ENCODE measurements at regions not wholly inside any gene's neighbourhood (a gene's known extent, or its start where the extent isn't known, plus 50 kb on each side); places are given as distances from the start of the nearest gene placed in this dataset.

DNA sequence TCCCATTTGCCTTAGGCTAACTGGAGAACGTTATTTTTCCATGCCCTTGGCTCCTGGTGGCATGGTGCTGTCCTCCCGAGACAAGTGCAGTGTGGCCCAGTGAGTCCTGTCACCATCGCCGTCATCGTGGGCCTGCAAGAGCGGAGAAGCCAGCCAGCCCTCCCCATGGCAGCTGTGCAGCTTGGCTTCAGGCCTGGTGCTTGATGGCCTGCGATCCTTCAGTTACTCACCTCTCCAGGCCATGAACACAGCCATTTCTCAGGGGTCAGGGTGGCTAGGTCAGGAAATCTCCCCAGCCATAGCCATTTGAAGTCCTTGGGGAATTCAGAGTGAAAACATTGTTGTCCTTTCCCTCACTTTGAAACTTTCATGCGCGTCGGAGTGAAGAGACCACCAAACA is 189.0 kb upstream of the RGMA start:
- no peak for DNase-seq (ENCODE audit: low read depth in 2 of 2)

DNA sequence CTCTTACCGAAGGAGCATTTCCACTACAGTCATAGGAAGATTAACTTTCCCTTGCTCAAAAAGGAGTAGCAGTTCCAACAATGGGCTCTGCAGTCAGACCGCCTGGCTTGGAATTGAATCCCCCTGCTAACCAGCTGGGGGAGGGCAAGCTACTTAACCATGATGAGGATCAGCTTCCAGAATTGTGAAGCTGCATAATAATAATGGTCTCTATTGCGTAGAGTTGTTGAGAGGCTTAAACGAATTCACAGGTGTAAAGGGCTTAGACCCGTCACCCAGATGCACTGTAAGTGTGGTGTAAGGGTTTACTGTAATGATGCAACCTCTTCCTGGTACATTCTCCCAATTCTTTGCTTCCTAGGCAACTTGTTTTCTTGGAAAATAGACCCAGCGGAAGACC is 185.2 kb upstream of the RGMA start:
- DNase-seq (ENCODE audit: low read depth in 2 of 2) = no peak

DNA sequence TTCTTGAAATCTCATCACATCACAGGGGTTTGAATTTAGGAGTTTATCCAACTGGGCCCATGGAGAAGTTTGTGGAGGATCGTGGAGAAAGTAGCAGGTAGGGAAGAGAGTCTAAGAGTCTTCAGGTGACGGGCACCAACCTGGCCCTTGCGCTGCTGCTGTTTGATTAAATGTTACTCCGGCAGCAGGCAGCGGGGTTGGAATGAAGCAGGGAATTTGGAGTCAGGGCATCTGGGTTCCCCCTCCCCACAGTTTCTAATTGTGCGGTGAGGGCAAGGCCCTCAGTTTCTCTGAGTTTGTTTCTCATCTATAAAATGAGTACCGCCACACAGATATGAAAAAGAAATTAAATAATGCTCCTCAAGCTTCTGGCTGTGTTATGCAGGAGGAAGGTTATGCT is 182.9 kb upstream of the RGMA start:
- no peak for DNase-seq (ENCODE audit: low read depth in 2 of 2)

DNA sequence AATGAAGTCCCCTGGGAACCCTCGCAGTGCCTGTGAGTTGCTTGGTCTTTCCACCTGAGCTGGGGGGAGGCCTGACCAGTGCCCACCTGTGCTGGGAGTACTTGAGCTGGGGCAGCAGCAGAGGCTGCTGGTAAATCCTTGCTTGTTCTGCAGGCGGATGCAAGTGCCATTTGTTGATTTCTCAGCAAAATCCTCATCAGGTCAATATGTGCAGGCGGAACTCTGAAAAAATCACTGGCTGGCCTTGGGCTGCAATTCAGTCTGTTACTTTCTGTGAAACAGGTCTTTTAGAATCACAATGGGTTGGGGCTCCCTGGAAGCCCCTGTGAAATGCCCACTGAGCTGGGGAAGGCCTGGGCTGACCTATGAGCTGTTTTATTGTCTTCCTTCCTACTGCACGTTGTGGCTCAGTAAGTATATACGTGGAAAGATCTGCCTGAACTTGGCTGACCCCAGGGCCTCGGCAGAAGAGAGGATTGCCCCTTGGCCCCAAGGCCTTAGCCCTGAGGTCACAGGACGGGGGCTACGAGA is 182.0 kb upstream of the RGMA start:
- no peak for DNase-seq (ENCODE audit: low read depth in 2 of 2)

DNA sequence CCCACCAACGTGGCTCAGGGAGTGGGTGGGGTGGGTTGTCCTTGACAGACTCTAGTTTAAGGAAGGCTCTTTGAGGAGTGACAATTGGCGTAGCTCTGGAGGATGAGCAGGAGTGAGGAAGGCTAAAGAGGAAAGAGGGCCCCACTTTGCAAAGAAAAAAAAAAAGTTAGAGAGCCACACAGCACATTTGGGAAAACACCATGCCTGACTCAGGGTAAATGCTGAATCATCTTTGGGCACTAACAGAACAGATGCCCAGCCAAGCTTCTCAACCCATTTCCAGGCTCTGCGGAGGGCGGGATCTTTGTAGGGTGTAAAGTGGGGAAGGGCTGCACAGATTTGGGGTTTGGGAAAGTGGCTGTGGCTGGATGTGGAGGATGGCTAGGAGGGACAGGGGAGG is 179.1 kb upstream of the RGMA start:
- DNase-seq (ENCODE audit: low read depth in 2 of 2) = no peak

DNA sequence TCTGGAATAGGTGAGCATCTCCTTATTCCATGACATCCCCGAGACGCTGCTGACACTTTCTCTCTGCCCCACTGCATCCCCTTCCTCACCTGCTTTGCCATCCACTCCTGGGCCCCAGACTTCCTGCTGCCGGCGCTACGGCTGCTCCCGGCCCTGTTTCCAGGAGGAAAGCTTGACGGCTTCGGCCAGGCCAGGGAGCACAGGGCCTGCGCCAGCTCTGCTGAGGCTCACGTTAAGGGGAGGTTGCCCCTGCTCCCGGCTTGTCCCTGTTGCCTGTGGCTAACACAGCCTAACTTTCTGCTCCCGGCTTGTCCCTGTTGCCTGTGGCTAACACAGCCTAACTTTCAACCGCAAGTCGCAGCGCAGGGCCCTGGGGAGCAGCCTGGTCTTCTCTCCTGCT is 177.3 kb upstream of the RGMA start:
- no peak for DNase-seq (ENCODE audit: low read depth in 2 of 2)

DNA sequence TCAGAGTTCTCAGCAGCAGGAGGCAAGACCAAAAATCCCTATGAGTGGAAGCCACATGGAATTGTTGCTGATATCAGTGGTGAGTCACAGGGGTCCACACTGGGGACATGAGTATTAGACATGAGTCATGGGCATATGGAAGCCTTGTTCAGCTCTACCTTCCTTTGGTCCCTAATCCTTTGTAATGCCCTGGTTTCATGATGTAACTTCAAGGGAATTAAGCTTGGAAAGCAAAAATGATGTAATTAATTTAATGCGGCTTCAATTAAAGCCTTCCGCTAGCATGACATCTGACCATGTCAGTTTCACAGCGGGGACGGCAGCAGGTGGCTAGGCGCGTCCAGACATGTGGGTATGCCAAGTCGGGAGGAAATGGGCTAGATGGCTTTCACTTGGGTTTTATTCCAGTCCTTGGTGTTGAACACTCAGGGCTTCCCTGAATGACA is 176.1 kb upstream of the RGMA start:
- DNase-seq (ENCODE audit: low read depth in 2 of 2) = no peak

DNA sequence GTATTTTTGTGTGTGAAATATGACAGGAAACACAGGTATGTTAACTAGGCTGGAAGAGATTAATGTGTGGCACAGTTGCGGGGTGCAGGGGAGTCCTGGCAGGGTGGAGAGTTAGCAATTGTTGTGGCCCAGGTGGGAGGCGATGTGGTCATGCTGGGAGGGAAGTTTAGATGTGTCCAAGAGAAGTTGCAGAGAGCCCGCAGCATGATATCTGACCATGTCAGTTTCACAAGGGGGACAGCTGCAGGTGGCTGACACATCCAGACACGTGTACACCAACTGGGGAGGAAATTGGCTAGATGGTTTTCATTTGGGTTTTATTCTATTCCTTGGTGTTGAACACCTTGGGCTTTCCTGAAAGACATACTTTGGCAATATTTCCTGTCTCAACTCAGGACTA is 172.8 kb upstream of the RGMA start:
- no peak for DNase-seq (ENCODE audit: low read depth in 2 of 2)

DNA sequence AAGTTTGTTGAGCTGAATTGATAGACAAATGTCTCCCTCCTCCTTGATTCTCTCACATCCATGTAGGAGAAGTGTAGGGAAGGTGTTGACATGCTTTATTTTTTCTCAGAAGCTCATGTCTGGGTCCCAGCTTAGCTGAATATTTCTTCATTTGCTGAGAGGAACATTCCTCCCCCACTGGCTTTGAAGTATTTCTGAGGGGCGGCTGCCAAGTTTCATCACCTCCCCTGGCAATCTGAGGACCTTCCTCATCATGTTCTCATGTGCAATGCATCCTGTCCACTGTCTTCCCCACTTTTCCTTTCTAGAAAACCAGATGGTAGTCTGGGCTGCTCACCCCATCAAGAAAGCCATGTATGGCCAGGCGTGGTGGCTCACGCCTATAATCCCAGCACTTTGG is 168.9 kb upstream of the RGMA start:
- DNase-seq (ENCODE audit: low read depth in 2 of 2) = no peak

DNA sequence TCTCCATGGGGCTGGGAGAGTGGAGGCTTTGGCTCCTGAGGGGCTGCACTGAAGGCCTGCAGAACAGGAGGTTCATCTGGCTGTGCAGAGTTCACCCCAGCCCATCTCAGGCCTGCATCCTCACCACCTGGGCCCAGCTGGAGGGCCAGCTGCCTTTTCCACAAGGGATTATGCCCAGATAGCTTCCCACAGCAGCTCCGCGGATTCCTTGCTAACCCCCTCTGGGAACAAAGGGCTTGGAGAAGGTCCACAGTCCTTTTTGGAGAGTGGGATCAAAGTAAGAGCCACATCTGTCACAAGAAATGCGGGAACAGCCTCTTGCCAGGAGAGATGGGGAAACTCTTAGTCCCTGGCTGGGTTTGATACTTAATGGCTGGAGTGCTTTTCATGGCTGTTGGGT is 164.7 kb upstream of the RGMA start:
- no peak for DNase-seq (ENCODE audit: low read depth in 2 of 2)

DNA sequence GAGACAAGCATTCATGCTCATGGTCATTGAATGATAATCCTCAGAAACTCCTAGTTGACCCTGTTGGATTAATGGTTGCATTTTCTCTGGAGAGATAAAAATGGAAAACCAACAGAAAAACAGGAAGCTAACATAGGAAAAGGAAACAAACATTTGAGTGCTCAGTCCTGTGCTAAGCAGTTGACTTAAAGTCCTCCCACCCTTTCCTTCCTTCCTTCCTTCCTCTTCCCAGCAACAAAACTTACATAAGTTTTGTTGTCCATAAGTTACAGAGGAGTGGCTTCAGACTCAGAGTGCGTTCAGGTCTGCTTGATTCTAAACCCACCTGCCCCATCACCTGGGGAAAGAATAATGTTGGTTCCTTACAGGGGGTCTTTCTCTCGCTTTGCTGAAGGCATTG is 163.8 kb upstream of the RGMA start:
- no peak for DNase-seq (ENCODE audit: low read depth in 2 of 2)

DNA sequence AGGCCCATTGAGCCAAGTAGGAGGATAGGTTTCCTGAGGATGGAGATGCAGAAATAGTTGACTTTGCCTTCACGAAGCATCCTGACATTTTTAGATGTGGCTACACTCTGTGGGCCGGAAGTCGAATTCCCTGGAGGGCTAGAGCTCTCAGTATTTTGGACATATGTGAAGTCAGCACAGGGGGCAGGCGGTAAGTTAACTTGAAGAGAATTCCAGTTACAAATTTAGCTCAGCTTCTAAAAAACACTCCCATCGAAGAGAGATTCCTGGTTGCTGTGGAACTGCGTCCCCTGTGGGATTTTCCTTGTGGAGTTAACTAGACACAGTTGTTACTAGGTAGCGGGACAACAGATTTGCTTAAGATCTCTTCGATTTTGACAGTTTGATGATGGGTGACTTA is 161.9 kb upstream of the RGMA start:
- no peak for DNase-seq (ENCODE audit: low read depth in 2 of 2)

DNA sequence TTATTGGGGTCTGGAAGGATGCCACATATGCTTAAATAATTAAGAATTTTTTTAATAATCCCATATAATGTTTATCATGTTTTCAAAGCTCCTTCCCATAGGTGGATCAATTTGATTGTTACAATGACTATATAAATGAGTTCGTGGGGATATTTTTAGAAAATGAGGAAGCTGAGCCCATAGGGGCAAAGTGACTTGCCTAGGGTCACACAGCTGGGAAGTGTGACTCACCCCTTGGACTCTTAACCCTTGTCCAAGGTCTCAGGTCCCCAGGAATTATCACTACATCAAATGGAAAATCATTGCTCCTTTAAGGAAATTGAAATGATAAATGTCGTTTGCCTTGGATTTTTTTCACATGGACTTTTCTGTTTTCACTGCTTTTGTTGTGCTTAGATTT is 161.2 kb upstream of the RGMA start:
- DNase-seq (ENCODE audit: low read depth in 2 of 2) = no peak

DNA sequence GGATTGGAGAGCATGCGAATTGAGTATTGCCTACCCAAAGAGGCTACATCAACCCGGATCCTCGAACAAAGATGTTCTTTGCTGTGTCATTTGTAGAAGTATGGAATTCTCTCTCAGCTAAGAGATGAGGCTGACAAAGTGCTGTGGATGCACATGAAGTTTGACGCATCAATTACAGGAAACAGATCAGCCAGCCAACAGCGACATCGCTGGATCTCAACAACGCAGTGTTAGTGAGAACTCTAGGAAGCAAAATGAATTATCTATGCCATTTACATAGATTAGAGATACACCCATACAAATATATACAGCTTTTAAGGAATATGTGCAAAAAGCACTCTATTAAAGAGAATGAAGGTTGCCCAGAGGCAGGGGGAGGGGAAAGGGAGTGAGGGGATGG is 160.6 kb upstream of the RGMA start:
- no peak for DNase-seq (ENCODE audit: low read depth in 2 of 2)

DNA sequence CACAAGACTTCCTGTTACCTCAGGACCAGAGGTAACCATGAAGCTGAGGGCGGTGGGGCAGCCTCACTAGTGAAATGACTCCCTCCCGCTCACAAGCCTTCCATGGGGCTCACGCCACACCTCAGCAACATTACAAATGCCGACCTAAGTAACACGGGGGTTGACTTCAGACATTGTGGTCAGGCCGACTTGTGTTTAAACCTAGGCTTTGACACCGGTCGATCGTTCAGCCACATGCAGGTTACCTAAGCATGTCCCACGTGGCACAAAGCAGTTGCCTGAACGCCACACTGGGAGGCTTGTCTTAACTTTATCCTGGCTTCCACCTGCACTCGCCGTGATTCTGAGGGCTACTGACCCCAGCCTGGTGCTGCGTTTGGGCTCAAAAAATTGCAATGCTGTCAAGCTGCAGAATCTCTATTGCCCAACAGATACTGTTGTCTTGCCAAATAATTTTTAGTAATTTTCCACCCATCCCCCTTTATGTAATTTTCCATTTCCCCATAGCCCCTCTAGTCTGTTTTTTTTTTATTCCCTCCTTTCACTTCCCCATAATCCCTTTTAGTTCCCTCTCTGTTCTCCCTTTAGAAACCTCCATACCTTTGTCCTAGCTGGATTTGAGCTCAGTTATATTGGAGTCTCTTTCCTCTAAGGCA is 158.6 kb upstream of the RGMA start:
- no peak for DNase-seq (ENCODE audit: low read depth in 2 of 2)

DNA sequence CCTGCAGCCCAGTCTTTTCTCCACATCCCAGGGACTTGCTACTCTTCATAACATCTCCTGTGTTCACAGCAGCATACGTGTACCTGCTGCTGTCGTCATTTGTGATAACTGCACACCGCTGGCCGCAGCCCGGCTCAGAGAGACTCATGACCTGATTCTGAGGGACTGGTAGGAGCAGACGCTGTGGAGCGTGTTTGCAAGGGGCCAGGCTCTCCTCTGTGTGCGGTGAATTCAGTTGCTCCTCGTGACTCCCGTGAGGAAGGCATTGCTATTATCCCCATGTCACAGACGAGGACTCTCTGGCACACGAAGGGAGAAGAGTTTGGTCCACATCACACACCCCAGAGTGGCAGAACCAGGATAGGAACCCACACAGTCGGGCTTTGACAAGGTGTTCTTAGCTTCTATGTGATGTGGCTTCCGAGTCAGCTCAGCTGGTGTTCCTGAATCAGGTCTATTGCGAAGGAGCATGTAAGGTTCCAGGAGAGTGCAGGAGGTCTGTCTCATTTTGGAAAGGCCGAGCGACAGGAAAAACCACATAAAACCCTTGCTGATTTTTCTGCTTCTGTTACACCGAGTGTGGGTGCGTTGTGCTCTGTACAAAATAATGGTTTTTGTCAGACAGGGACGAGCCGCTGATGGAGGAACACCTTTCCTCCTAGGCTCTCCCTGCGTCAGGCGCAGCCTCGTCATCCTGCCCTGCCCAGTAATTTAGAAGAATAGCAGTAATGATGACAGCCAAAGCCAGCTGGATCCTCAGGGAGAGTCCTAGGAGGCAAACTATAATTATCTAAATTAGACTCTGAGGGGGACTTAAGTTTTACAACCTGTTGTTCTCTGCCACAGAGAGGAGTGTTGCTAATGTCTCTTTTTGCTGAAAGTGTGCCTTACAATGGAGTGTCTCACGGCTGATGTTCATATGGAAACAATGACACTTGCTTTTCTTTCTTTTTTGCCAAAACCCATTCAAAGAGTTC is 157.5 kb upstream of the RGMA start:
- no peak for DNase-seq (ENCODE audit: low read depth in 2 of 2)

DNA sequence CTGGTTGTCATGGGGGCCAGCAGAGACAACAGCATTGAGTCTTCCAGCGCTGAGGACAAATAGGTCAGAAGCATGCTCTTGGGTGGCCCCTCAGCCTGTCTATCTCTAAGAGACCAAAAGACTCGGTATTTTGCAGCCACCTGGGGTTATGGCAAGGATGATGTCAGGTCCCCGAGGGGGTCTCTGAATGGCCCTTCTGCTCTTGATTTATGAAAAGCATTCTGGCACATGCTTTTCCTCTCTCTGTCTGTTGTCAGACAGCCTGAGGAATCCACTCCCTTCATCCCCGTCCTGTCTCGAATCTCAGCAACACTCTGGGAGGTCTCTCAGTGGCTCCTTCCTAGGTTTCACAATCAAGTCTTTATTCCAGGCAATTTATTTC is 156.6 kb upstream of the RGMA start:
- DNase-seq (ENCODE audit: low read depth in 2 of 2) = no peak

DNA sequence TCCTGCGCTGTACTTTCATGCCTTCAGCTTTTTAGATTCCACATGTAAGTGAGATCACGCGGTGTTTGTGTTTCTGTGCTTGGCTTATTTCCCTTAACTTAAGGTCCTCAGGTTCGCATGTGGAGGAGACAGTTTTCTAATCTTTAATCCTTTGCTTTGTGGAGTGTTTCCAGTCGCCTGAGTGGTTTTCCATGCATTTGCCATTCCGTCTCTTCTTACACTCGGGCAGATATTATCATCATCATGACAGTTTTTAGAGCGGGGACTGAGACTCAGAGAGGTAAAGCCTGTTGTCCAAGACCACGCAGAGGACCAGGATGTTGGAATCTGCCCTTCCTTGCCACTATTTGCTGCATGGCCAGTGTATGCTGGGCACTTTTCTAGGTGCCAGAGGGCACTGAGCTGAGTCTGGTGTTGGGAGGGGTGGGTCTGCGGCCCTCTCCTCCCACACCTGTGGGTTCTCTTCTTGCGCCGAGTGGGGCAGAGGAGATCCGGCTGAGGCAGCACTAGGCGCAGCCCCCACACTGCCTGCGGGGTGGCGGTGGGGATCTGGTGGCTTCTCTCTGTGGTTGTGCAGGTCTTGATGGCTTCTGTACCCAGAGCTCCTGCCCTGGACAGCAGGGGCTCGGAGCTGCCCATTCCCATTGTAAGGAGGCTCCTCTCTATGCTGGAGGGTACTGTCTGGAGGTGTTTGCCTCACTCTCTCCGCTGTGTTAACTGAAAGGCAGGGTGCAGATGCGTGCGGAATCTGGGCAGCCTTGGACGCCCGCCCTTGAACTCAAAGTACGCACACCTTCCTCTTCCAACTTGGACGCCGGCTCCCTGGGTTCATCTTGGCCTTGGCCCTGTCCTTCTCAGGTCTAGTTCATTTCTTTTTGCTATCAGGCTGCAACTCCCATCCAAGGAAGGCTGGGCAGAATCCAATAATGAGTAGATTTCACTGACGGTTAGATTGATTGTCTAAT is 156.0 kb upstream of the RGMA start:
- no peak for DNase-seq (ENCODE audit: low read depth in 2 of 2)

DNA sequence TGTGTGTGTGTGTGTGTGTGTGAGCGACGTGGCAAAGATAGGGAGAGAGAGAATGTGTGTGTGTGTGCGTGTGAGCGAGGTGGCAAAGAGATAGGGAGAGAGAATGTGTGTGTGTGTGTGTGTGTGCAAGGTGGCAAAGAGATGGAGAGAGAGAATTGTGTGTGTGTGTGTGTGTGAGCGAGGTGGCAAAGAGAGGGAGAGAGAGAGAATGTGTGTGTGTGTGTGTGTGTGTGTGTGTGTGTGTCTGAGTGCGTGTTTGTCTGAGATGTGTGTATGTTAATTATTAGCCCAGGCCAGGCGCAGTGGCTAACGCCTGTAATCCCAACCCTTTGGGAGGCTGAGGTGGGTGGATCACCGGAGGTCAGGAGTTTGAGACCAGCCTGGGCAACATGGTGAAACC is 154.6 kb upstream of the RGMA start:
- DNase-seq (ENCODE audit: low read depth in 2 of 2) = no peak

DNA sequence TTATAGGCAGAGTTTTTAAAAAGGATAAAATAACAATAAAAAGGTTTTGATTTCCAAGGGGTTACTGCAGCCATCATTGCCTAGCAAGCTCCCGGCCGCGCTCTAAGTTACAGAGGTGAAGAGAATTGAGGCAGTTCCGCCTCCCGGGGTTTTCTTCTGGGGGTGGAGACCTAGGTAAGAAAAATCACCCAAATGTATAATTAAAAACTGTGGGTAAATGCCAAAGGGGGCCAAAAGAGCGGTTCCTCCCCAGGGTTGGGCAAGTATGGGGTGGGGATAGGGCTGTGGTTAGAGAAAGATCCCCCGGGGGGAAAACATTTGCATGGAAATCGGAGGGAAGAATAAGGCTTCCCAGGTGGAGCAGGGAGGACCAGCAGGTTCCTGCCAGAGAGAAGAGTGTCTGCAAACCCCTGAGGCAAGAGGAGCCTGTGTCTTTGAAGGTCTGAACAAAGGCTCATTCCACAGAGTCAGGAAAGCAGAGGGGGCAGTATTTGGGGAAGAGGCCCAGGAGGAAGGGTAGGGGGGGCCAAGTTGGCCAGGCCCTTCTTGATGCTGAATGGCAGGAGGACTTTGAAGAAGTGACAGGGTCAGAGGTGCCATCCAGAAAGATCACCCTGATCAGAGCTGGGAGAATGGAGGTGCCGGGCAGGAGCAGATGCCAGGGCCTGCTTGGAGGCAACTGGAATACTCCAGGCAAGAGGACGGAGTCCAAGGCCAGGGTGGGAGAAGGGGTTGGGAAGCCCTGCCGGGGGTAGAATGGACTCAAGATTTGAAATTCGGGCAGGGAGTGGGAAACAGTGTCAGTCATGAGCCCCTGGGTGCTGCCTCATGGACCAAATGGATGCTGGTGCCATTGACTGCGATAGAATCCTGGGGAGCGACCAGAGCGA is 152.9 kb upstream of the RGMA start:
- no peak for DNase-seq (ENCODE audit: low read depth in 2 of 2)

DNA sequence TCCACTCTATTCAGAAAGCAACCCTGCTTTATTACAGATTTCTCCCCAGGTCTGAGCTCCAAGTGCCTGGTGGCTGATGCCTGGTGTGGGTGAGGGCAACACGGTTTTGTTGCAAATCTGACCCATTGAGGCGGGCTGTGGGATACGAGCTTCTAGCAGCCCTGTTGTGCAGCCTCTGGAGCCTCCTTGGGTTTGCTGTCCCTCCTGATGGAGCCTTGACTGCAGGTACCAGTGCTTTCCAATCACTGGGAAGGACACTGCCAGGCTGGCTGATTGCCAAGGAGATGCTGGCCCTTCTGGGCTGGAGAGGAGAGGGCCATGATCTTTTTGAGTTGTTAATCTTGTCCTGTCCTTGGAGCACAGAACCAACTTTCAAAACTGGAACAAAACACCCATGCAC is 151.0 kb upstream of the RGMA start:
- no peak for DNase-seq (ENCODE audit: low read depth in 2 of 2)

Data from stimulated activated CD8-positive, alpha-beta memory T cell treated with anti-CD3 and anti-CD28 coated beads, Interleukin-15, amount 100 ng/mL, for 4 hours (primary cell).